Body of pancreas (tissue), 4 donors: ENCODE measurements at regions not wholly inside any gene's neighbourhood (a gene's known extent, or its start where the extent isn't known, plus 50 kb on each side); places are given as distances from the start of the nearest gene placed in this dataset.
"Not testable (repeated sequence)": the region's sequence is repeated elsewhere in the genome, so short reads cannot be mapped to it uniquely, and the experiment has no call there.

Source experiments
- ATAC-seq: fragments of 150-250 bp; one replicate; pipeline ENCODE4 v1.9.1; 2016
- DNase-seq, 4 donors: peaks; one replicate each; pipeline ENCODE4 v3.0.0-alpha.2; 2019
- H3K27ac ChIP-seq, 4 donors: fragments of 200-600 bp; sonication (generic); 1 replicate in 3 of 4; 2 replicates in 1 of 4; pipeline versions ENCODE4 v1.5.1 to v1.6.1; 2016 to 2019; ENCODE audit warnings: mild to moderate bottlenecking in 1 of 4, mixed read lengths in 1 of 4, moderate library complexity in 1 of 4
- H3K27me3 ChIP-seq, 2 donors: fragments of 200-600 bp; sonication (generic); one replicate each; pipeline ENCODE4 v1.6.0; 2016; ENCODE audit warnings: mild to moderate bottlenecking in 1 of 2
- H3K36me3 ChIP-seq, 2 donors: fragments of 200-600 bp; sonication (generic); replicated peaks in 1 of 2; 2 replicates each; pipeline ENCODE4 v1.5.1; 2016; ENCODE audit warnings: low read depth in 2 of 2; ENCODE audit not compliant: insufficient read depth in 1 of 2
- H3K4me1 ChIP-seq: fragments of 200-600 bp; sonication (generic); one replicate; pipeline ENCODE4 v1.6.0; 2016
- H3K4me3 ChIP-seq, 2 donors: fragments of 200-600 bp; sonication (generic); 1 replicate in 1 of 2; 2 replicates in 1 of 2; pipeline ENCODE4 v1.5.1; 2016 to 2019
- H3K9me3 ChIP-seq, 3 donors: fragments of 200-600 bp; sonication (generic); 1 replicate in 2 of 3; 2 replicates in 1 of 3; pipeline ENCODE4 v1.5.1; 2016
- CTCF ChIP-seq, 7 experiments: fragments of 450-650 bp in 4 of 7; fragments of 200-600 bp in 3 of 7; sonication (generic) in 3 of 7; IDR thresholded peaks; one replicate each; pipeline ENCODE4 v1.5.1; 2016 to 2019; ENCODE audit warnings: antibody characterized with exemption in 7 of 7
- POLR2A ChIP-seq, 3 donors: fragments of 450-650 bp; IDR thresholded peaks; one replicate each; pipeline ENCODE4 v1.6.1; 2016; ENCODE audit warnings: antibody characterized with exemption in 3 of 3, mild to moderate bottlenecking in 2 of 3
- WGBS, 2 donors: methylation state at CpG; one replicate each; pipeline ENCODE4 v1.1.5; 2017; 5-methylcytosine and 5-hydroxymethylcytosine counted together
- intact Hi-C: fragments of 100-400 bp; cut with DNase I; formaldehyde crosslinking; loops from one replicate; pipeline ENCODE4 v1.15.1; 2023

GRCh38 chr2:208792766-208793165 is 386.2 kb downstream of the PTH2R start:
- intact Hi-C loops, result no loop called here
- DNase-seq (no peak), ATAC-seq (no peak)
- no peaks in the 10 kb centered on the region for H3K36me3 ChIP-seq
- no peak overlapping the region for H3K27ac ChIP-seq
- H3K9me3 ChIP-seq, result no peaks in the 10 kb centered on the region
- no peak overlapping the region for H3K4me3 ChIP-seq
- TF ChIP-seq POLR2A (IDR thresholded peaks at IDR 0.05) (no peak), CTCF (IDR thresholded peaks at IDR 0.05) (no peak)
- peaks cover 7% of the 10 kb centered on the region for H3K4me1 ChIP-seq
- no peaks in the 10 kb centered on the region for H3K27me3 ChIP-seq
- WGBS, 2 donors, result 85 to 86% methylated on average over 8 of the region's 8 CpGs

GRCh38 chr2:208793434-208793833 is 386.8 kb downstream of the PTH2R start:
- Histone ChIP-seq H3K36me3 (no peaks in the 10 kb centered on the region), H3K9me3 (no peaks in the 10 kb centered on the region), H3K27me3 (no peaks in the 10 kb centered on the region), H3K4me3 (no peak overlapping the region), H3K27ac (no peak overlapping the region), H3K4me1 (peaks cover 7% of the 10 kb centered on the region)
- no peak for TF ChIP-seq CTCF (IDR thresholded peaks at IDR 0.05)
- no peak for TF ChIP-seq POLR2A (IDR thresholded peaks at IDR 0.05)
- no peak for DNase-seq
- ATAC-seq, result no peak
- intact Hi-C loops, result no loop called here
- 76 to 86% methylated on average over 3 of the region's 3 CpGs for WGBS, 2 donors

- Histone ChIP-seq H3K4me3 (no peak overlapping the region), H3K4me1 (peaks cover 7% of the 10 kb centered on the region), H3K36me3 (no peaks in the 10 kb centered on the region), H3K27me3 (no peaks in the 10 kb centered on the region), H3K27ac (peak overlapping the region in 1 of 4 donors; percentile 30), H3K9me3 (no peaks in the 10 kb centered on the region)
- DNase-seq (no peak), ATAC-seq (no peak)
- TF ChIP-seq POLR2A (IDR thresholded peaks at IDR 0.05) (no peak), CTCF (IDR thresholded peaks at IDR 0.05) (no peak)
- WGBS, 2 donors, result 16 to 19% methylated on average over 4 of the region's 4 CpGs
- intact Hi-C loops, result no loop called here
These were observed 387.8 kb downstream of the PTH2R start for GRCh38 chr2:208794288-208794975.

GRCh38 chr2:208798698-208799097 is 392.1 kb downstream of the PTH2R start:
- 74 to 90% methylated on average over 1 of the region's 1 CpG for WGBS, 2 donors
- Histone ChIP-seq H3K4me1 (peaks cover 7% of the 10 kb centered on the region), H3K27ac (no peak overlapping the region), H3K36me3 (no peaks in the 10 kb centered on the region), H3K9me3 (no peaks in the 10 kb centered on the region), H3K4me3 (no peak overlapping the region), H3K27me3 (no peaks in the 10 kb centered on the region)
- intact Hi-C loops, result no loop called here
- DNase-seq (no peak), ATAC-seq (no peak)
- TF ChIP-seq POLR2A (IDR thresholded peaks at IDR 0.05), result no peak
- TF ChIP-seq CTCF (IDR thresholded peaks at IDR 0.05), result no peak

- intact Hi-C loops, result no loop called here
- Histone ChIP-seq H3K27me3 (no peaks in the 10 kb centered on the region), H3K36me3 (no peaks in the 10 kb centered on the region), H3K9me3 (no peaks in the 10 kb centered on the region), H3K4me3 (no peak overlapping the region), H3K27ac (no peak overlapping the region), H3K4me1 (peaks cover 6% of the 10 kb centered on the region)
- TF ChIP-seq CTCF (IDR thresholded peaks at IDR 0.05) (no peak), POLR2A (IDR thresholded peaks at IDR 0.05) (no peak)
- no peak for ATAC-seq
- WGBS, 2 donors, result 57 to 59% methylated on average over 2 of the region's 2 CpGs
- no peak for DNase-seq
These were observed 392.8 kb downstream of the PTH2R start for GRCh38 chr2:208799397-208799796.

- H3K36me3 ChIP-seq, ATAC-seq, intact Hi-C loops, H3K4me3 ChIP-seq, H3K9me3 ChIP-seq, H3K27me3 ChIP-seq, H3K27ac ChIP-seq, H3K4me1 ChIP-seq, DNase-seq: not testable (repeated sequence)
- WGBS, 2 donors, result 76 to 77% methylated on average over 12 of the region's 12 CpGs
These were observed 394.3 kb downstream of the PTH2R start for GRCh38 chr2:208800887-208801286.
